ENCODE measurements at regions not wholly inside any gene's neighbourhood (a gene's known extent, or its start where the extent isn't known, plus 50 kb on each side); places are given as distances from the start of the nearest gene placed in this dataset.

GRCh38 chr16:63981639-63982038 lies 1140.2 kb downstream of the CDH11 start:
- H3K4me3 ChIP-seq (ENCODE audit: control insufficient read depth, low read depth, low read length), result no peak overlapping the region
- TF ChIP-seq, protein P1, sequence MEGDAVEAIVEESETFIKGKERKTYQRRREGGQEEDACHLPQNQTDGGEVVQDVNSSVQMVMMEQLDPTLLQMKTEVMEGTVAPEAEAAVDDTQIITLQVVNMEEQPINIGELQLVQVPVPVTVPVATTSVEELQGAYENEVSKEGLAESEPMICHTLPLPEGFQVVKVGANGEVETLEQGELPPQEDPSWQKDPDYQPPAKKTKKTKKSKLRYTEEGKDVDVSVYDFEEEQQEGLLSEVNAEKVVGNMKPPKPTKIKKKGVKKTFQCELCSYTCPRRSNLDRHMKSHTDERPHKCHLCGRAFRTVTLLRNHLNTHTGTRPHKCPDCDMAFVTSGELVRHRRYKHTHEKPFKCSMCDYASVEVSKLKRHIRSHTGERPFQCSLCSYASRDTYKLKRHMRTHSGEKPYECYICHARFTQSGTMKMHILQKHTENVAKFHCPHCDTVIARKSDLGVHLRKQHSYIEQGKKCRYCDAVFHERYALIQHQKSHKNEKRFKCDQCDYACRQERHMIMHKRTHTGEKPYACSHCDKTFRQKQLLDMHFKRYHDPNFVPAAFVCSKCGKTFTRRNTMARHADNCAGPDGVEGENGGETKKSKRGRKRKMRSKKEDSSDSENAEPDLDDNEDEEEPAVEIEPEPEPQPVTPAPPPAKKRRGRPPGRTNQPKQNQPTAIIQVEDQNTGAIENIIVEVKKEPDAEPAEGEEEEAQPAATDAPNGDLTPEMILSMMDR (conservative IDR thresholded peaks at IDR 0.05; ENCODE audit: control insufficient read depth, insufficient read depth, low read depth, low read length), result no peak
- DNase-seq (ENCODE audit: low read depth), result no peak

DNA sequence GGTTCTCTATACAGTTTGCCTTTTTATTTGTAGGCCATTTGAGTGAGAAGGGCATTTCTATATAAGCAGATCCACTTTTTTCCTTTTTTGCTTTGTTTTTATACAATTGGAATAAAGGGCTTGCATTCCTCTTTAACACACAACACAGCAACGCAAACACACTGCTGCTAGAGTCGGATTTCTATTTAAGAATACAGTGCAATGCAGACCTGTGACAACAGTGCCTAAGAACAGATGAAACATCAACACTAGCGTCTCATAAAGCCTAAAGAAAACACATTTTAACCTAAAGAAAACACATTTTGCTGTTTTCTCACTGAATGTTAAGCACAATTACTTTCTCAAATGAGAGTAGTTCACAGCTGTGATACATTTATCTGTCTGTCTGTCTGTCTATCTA lies 1141.1 kb downstream of the CDH11 start:
- TF ChIP-seq, protein P1 (conservative IDR thresholded peaks at IDR 0.05; ENCODE audit: control insufficient read depth, insufficient read depth, low read depth, low read length), result no peak
- no peak for DNase-seq (ENCODE audit: low read depth)
- no peak overlapping the region for H3K4me3 ChIP-seq (ENCODE audit: control insufficient read depth, low read depth, low read length)

GRCh38 chr16:63978240-63978639 lies 1143.6 kb downstream of the CDH11 start:
- no peak overlapping the region for H3K4me3 ChIP-seq (ENCODE audit: control insufficient read depth, low read depth, low read length)
- TF ChIP-seq, protein P1 (conservative IDR thresholded peaks at IDR 0.05; ENCODE audit: control insufficient read depth, insufficient read depth, low read depth, low read length), result no peak
- no peak for DNase-seq (ENCODE audit: low read depth)

- no peak for DNase-seq (ENCODE audit: low read depth)
- H3K4me3 ChIP-seq (ENCODE audit: control insufficient read depth, low read depth, low read length), result no peak overlapping the region
- TF ChIP-seq, protein P1 (conservative IDR thresholded peaks at IDR 0.05; ENCODE audit: control insufficient read depth, insufficient read depth, low read depth, low read length), result no peak
Measured at GRCh38 chr16:63976345-63976744, 1145.5 kb downstream of the CDH11 start.

- H3K4me3 ChIP-seq (ENCODE audit: control insufficient read depth, low read depth, low read length), result no peak overlapping the region
- DNase-seq (ENCODE audit: low read depth), result no peak
- TF ChIP-seq, protein P1 (conservative IDR thresholded peaks at IDR 0.05; ENCODE audit: control insufficient read depth, insufficient read depth, low read depth, low read length), result no peak
Measured at GRCh38 chr16:63975669-63976068, 1146.2 kb downstream of the CDH11 start.

- no peak overlapping the region for H3K4me3 ChIP-seq (ENCODE audit: control insufficient read depth, low read depth, low read length)
- no peak for DNase-seq (ENCODE audit: low read depth)
- TF ChIP-seq, protein P1 (conservative IDR thresholded peaks at IDR 0.05; ENCODE audit: control insufficient read depth, insufficient read depth, low read depth, low read length), result no peak
Measured at GRCh38 chr16:63967966-63968365, 1153.9 kb downstream of the CDH11 start.

- H3K4me3 ChIP-seq (ENCODE audit: control insufficient read depth, low read depth, low read length), result no peak overlapping the region
- DNase-seq (ENCODE audit: low read depth), result no peak
- TF ChIP-seq, protein P1 (conservative IDR thresholded peaks at IDR 0.05; ENCODE audit: control insufficient read depth, insufficient read depth, low read depth, low read length), result no peak
Measured at GRCh38 chr16:63960321-63960720, 1161.5 kb downstream of the CDH11 start.
